ENCODE measurements at regions not wholly inside any gene's neighbourhood (a gene's known extent, or its start where the extent isn't known, plus 50 kb on each side); places are given as distances from the start of the nearest gene placed in this dataset.

DNA sequence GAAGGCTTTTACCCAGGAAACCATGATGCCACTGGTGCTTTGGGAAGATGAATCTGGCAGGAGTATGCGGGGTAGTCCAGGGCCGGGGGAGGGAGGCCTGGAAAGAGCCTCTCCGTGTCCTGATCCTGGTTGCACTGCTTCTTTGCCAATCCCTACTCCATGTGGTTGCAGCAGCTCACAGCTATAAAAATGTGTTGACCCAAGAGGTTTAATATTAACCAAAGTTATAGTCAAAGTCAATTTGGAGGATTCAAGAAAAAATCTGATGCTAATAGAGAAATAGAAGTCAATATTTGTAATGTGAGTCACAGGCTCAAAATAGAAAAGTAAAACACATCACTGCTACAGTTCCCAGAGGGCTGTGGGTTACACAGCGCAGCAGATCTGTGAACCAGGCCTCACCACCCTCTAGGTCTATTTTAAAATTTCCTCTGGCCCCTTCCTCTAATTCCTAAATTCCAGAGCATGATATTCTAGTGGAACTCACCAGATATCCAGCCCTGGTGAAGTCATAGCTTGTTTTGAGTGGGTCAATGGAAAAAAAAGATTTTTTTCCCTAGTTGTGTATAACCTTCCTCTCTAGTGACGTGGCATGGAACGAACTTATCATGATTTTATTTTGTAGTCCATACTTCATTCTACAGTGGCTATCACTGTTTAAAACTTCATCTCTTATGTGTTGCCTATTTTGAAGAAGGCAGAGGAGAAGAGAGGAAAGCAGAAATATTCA lies 63.2 kb upstream of the BMP2 start:
- H3K9ac ChIP-seq, result peak overlapping the region in 4 of 11 experiments; percentile 7 to 39 (median 28); a peak in 4 of 22 replicates
- H3K27me3 ChIP-seq, result peaks cover 0 to 61% (median 0%) of the 10 kb centered on the region in 11 experiments; a peak in 4 of 22 replicates
- H3K36me3 ChIP-seq, result no peaks in the 10 kb centered on the region
- peaks cover 66 to 78% (median 69%) of the 10 kb centered on the region in 10 experiments for H3K4me1 ChIP-seq
- TF ChIP-seq Cebpa-rat (IDR thresholded peaks at IDR 0.05), result no peak
- H3K9me3 ChIP-seq (replicated peaks in 1 of 11), result peaks cover 0 to 8% (median 0%) of the 10 kb centered on the region in 11 experiments; a peak in 3 of 22 replicates
- peak overlapping the region; percentile 24 to 98 (median 90) for H3K4me2 ChIP-seq
- peak overlapping the region in 6 of 11 experiments; percentile 46 to 80 (median 67); a peak in 12 of 22 replicates for H3K27ac ChIP-seq
- no peak overlapping the region for H3K4me3 ChIP-seq
- peaks cover 0 to 18% (median 0%) of the 10 kb centered on the region in 11 experiments; a peak in 4 of 22 replicates for H4K20me1 ChIP-seq

DNA sequence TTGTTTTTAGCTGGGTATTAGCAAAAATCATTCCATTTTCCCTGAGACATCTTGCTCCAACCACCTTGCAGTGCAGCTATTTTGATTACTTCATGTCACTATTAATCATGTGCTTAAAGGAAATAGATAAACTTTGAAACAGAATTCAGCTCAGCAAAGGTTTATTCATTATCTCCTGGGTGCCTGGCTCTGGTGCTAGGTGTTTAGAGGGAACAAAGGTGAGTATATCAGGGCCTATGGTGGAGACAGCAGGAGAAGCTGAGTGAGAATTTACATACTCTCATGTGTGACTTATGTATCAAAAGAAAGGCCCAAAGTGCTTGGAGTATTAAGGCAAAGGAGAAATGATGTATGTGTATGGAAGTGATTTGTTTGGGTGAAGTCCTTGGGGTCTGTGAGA lies 63.8 kb upstream of the BMP2 start:
- peak overlapping the region in 6 of 11 experiments; percentile 46 to 80 (median 67); a peak in 12 of 22 replicates for H3K27ac ChIP-seq
- no peak overlapping the region for H3K4me3 ChIP-seq
- H3K27me3 ChIP-seq, result peaks cover 0 to 60% (median 0%) of the 10 kb centered on the region in 11 experiments; a peak in 4 of 22 replicates
- H3K4me2 ChIP-seq, result peak overlapping the region; percentile 24 to 98 (median 90); a peak in 21 of 22 replicates
- H3K4me1 ChIP-seq, result peaks cover 73 to 82% (median 76%) of the 10 kb centered on the region in 10 experiments
- peaks cover 0 to 8% (median 0%) of the 10 kb centered on the region in 11 experiments; a peak in 3 of 22 replicates for H3K9me3 ChIP-seq (replicated peaks in 1 of 11)
- H3K36me3 ChIP-seq, result no peaks in the 10 kb centered on the region
- peak overlapping the region in 3 of 11 experiments; percentile 27 to 39 (median 28); a peak in 2 of 22 replicates for H3K9ac ChIP-seq
- no peak for TF ChIP-seq Cebpa-rat (IDR thresholded peaks at IDR 0.05)
- peaks cover 0 to 18% (median 0%) of the 10 kb centered on the region in 11 experiments; a peak in 4 of 22 replicates for H4K20me1 ChIP-seq

DNA sequence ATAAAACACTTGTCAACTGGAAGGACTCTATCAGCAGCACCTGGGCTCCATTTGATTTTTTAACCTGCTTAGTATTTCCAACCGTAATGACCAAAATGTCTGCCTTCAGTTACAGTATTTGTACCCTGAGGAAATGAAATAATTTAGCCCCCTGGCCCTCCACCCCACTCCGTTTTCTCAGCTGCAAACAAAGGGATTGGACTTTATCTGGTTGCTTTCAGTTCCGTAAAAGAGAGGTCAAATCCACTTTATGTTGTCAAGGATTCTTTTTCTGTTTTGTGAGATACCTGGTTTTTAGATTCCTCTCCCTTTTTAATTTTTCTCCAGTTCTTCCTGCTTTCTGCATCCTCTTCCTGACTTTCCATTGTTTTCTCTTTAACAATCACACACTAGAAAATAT lies 64.4 kb upstream of the BMP2 start:
- Histone ChIP-seq H3K9me3 (replicated peaks in 1 of 11) (peaks cover 0 to 8% (median 0%) of the 10 kb centered on the region in 11 experiments; a peak in 3 of 22 replicates), H3K36me3 (no peaks in the 10 kb centered on the region), H4K20me1 (peaks cover 0 to 18% (median 0%) of the 10 kb centered on the region in 11 experiments; a peak in 4 of 22 replicates), H3K4me3 (peak overlapping the region in 1 of 10 experiments; percentile 7; a peak in 1 of 20 replicates), H3K9ac (no peak overlapping the region), H3K27ac (peak overlapping the region in 6 of 11 experiments; percentile 19 to 80 (median 44); a peak in 9 of 22 replicates), H3K27me3 (peaks cover 0 to 60% (median 0%) of the 10 kb centered on the region in 11 experiments; a peak in 4 of 22 replicates), H3K4me1 (peaks cover 75 to 82% (median 81%) of the 10 kb centered on the region in 10 experiments), H3K4me2 (peak overlapping the region; percentile 84 to 98 (median 90))
- TF ChIP-seq Cebpa-rat (IDR thresholded peaks at IDR 0.05), result no peak

DNA sequence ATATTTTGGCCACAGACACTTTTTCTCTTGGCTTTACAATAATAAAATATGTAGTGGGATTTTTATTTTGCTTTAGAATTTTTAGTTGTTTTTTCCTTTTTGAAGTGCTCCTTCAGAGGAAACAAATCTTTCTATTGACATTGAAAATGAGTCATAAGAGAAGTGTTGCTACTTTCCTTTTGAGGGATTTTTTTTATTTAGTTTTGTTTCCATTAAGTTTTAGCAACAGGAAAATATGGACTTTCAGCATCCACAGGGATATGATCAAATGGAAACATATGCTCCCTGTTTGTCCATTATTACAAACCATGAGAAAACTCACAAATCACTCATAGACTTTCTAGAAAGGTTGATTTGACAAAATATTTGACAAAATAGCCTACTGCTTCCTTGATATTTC lies 65.3 kb upstream of the BMP2 start:
- Histone ChIP-seq H3K4me2 (peak overlapping the region; percentile 84 to 98 (median 90); a peak in 21 of 22 replicates), H3K4me1 (peaks cover 75 to 91% (median 90%) of the 10 kb centered on the region in 10 experiments), H4K20me1 (peaks cover 0 to 18% (median 0%) of the 10 kb centered on the region in 11 experiments; a peak in 4 of 22 replicates), H3K27me3 (peaks cover 0 to 61% (median 0%) of the 10 kb centered on the region in 11 experiments; a peak in 4 of 22 replicates), H3K36me3 (no peaks in the 10 kb centered on the region), H3K4me3 (no peak overlapping the region), H3K9me3 (replicated peaks in 1 of 11) (peaks cover 0 to 12% (median 0%) of the 10 kb centered on the region in 11 experiments; a peak in 6 of 22 replicates), H3K9ac (no peak overlapping the region; a peak in 1 of 22 replicates), H3K27ac (peak overlapping the region in 6 of 11 experiments; percentile 72 to 80 (median 78); a peak in 11 of 22 replicates)
- TF ChIP-seq Cebpa-rat (IDR thresholded peaks at IDR 0.05), result no peak

DNA sequence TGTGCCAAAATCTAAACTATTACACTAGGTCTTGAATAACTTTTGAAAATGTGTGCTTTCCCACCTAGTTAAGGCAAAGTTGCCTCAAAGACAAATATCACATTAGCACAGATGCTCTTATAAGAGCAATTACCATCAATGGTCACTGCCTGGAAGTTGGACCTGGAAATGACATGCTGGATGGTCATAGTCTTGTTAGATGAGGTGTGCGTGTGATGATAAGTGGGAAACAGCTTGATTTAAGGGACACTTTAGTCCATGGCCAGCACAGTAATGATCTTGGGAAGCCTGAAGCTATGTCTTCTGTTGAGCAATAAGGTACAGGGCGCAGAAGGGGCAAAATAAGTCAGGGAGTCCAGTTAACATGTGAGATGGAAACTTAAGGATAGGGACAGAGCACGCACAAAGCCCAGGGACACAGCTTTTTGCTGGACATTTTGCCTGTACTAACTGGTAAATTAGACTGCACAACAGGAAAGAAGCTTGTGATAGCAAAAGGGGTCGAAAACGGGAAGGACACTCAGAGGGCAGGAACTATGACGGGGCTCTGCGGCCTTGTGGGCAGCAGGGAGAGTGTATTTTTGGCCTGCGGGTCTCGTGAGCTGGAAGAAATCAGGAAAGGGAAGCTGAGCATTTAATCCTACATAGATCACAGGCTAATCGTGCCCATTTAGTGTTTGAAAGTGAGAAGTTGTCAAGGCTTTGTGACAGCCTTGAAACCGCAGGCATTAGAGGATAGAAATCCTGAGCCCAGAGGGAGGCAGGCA lies 66.7 kb upstream of the BMP2 start:
- Histone ChIP-seq H3K9me3 (replicated peaks in 1 of 11) (peaks cover 0 to 19% (median 4%) of the 10 kb centered on the region in 11 experiments; a peak in 11 of 22 replicates), H3K4me1 (peaks cover 72 to 89% (median 87%) of the 10 kb centered on the region in 10 experiments), H3K27ac (peak overlapping the region; percentile 20 to 80 (median 73); a peak in 21 of 22 replicates), H3K4me3 (peak overlapping the region in 8 of 10 experiments; percentile 5 to 43 (median 22); a peak in 10 of 20 replicates), H3K27me3 (peaks cover 0 to 68% (median 0%) of the 10 kb centered on the region in 11 experiments; a peak in 4 of 22 replicates), H3K9ac (peak overlapping the region in 10 of 11 experiments; percentile 35 to 68 (median 63); a peak in 19 of 22 replicates), H3K36me3 (no peaks in the 10 kb centered on the region), H4K20me1 (peaks cover 0 to 18% (median 0%) of the 10 kb centered on the region in 11 experiments; a peak in 4 of 22 replicates), H3K4me2 (peak overlapping the region; percentile 84 to 98 (median 90))
- TF ChIP-seq Cebpa-rat (IDR thresholded peaks at IDR 0.05), result no peak

DNA sequence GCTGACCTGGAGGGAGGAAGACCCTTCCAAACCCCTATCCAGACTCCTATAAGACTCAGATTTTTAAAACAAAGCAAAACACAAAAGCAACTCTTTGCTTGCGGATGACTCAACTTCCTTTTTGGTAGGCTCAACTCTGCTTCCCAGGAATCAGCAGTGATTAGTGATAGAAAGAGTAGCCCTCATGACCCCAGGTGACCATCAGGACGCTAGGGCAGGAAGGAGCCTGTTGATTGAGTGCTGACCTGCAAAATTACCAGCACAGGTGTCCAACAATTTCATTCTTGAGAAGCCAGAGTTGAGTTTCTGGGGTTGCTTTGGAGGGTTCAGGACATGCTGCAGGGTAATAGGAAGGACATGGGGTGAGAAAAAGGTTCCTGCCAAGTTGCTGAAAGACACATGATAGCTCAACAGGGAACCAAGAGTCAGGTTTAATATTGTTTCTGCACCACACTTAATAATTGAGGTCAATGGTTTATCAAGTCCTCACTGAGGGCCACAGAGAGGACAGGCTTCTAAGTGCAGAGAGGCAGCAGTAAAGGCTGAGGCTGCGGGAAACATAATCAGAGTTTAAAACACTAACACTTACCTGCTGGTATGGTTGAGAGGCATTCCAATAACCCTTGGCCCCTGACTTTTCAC lies 67.4 kb upstream of the BMP2 start:
- peak overlapping the region; percentile 84 to 98 (median 90) for H3K4me2 ChIP-seq
- H3K27ac ChIP-seq, result peak overlapping the region; percentile 20 to 80 (median 73); a peak in 19 of 22 replicates
- peaks cover 65 to 82% (median 80%) of the 10 kb centered on the region in 10 experiments for H3K4me1 ChIP-seq
- peak overlapping the region in 3 of 10 experiments; percentile 11 to 43 (median 21); a peak in 2 of 20 replicates for H3K4me3 ChIP-seq
- H4K20me1 ChIP-seq, result peaks cover 0 to 18% (median 0%) of the 10 kb centered on the region in 11 experiments; a peak in 4 of 22 replicates
- no peaks in the 10 kb centered on the region for H3K36me3 ChIP-seq
- peaks cover 0 to 66% (median 0%) of the 10 kb centered on the region in 11 experiments; a peak in 4 of 22 replicates for H3K27me3 ChIP-seq
- no peak for TF ChIP-seq Cebpa-rat (IDR thresholded peaks at IDR 0.05)
- H3K9me3 ChIP-seq (replicated peaks in 1 of 11), result peaks cover 0 to 22% (median 6%) of the 10 kb centered on the region in 11 experiments; a peak in 11 of 22 replicates
- H3K9ac ChIP-seq, result peak overlapping the region in 7 of 11 experiments; percentile 58 to 68 (median 65); a peak in 11 of 22 replicates

DNA sequence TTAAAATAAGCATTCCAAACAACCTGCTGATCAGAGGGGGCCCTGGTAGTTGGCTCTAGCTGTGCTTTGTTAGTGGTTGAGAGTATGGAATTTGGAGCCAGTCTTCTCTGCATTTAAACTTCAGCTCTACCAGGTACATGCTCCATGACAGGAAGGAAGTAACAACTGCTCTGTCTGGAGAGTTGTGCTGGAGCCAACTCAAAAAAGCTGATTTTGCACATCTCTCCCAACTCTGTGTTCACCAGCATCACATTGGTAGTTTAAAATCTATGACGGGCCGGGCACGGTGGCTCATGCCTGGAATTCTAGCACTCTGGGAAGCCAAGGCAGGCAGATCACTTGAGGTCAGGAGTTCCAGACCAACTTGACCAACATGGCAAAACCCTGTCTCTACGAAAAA lies 68.8 kb upstream of the BMP2 start:
- Histone ChIP-seq H3K4me1 (peaks cover 52 to 69% (median 67%) of the 10 kb centered on the region in 10 experiments), H3K27me3 (peaks cover 0 to 56% (median 0%) of the 10 kb centered on the region in 11 experiments; a peak in 4 of 22 replicates), H3K9me3 (replicated peaks in 1 of 11) (peaks cover 0 to 22% (median 6%) of the 10 kb centered on the region in 11 experiments; a peak in 11 of 22 replicates), H4K20me1 (peaks cover 0 to 18% (median 0%) of the 10 kb centered on the region in 11 experiments; a peak in 4 of 22 replicates), H3K36me3 (no peaks in the 10 kb centered on the region), H3K4me2 (peak overlapping the region; percentile 84 to 98 (median 90); a peak in 21 of 22 replicates), H3K4me3 (no peak overlapping the region; a peak in 1 of 20 replicates), H3K9ac (no peak overlapping the region), H3K27ac (peak overlapping the region in 1 of 11 experiments; percentile 43; a peak in 1 of 22 replicates)
- no peak for TF ChIP-seq Cebpa-rat (IDR thresholded peaks at IDR 0.05)

Measured in BLaER1 treated with 17β-estradiol and CSF1 and Interleukin-3, amounts not matched to agents 10 nM and 100 nM (cell line).